GM13976 (cell line): ENCODE measurements at regions not wholly inside any gene's neighbourhood (a gene's known extent, or its start where the extent isn't known, plus 50 kb on each side); places are given as distances from the start of the nearest gene placed in this dataset.

Source experiments
- DNase-seq: peaks from one replicate; pipeline ENCODE4 v3.0.0; 2012; ENCODE audit warnings: low spot score
- in situ Hi-C: fragments of 300-500 bp; cut with MboI; formaldehyde crosslinking; loops from one replicate; pipeline ENCODE4 v1.12.0; 2022; ENCODE audit warnings: low sequenced_read_pairs, mixed read lengths, inconsistent platforms; ENCODE audit not compliant: unreplicated experiment
- TF ChIP-seq, protein P1 (sequence below): IDR thresholded peaks from 2 replicates; pipeline ENCODE4 v1.5.1; 2012; ENCODE audit warnings: borderline replicate concordance, mild to moderate bottlenecking; ENCODE audit not compliant: insufficient read depth; ENCODE audit errors: extremely low read depth, missing control alignments, control extremely low read depth

DNA sequence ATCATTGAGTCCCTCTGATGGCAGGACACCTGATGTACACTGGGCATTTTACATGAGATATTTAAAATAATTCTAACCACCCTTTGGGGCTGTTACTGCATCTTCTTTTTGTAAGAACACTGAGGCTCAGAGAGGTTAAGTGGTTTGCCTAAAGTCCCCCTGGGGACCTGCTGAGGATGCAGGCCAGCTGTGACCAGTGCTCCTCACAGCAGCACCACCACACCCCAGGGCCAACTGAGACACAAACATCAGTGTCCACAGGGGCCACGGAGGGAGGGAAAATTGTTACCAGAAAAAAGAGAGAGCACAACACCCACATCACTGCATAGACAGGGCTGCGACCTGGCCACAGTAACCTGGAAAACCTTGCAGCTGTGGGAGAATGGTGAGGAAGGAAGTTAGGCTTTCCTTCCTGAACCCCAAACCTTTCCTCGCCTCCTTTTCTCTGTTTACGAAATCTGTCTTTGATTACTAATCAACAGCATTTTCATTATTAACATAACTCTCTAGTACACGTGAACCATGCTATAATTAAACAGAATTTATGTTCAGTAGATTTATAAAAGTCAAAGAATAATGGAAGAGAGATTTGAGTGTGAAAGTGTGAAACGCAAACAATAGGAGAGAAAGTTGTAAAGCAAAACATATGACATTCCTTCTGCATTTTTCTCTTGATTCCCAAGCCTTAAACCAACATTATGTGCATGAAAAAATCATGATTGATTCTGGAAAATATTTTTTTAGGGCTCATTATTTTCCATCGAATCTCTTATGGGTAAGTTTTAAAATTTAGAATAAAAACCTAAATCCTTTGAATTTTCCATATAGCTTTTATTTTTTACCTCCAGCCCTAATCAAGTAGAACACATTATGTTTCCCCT lies 228.1 kb upstream of the DAPK1 start:
- DNase-seq = no peak
- TF ChIP-seq, protein P1, sequence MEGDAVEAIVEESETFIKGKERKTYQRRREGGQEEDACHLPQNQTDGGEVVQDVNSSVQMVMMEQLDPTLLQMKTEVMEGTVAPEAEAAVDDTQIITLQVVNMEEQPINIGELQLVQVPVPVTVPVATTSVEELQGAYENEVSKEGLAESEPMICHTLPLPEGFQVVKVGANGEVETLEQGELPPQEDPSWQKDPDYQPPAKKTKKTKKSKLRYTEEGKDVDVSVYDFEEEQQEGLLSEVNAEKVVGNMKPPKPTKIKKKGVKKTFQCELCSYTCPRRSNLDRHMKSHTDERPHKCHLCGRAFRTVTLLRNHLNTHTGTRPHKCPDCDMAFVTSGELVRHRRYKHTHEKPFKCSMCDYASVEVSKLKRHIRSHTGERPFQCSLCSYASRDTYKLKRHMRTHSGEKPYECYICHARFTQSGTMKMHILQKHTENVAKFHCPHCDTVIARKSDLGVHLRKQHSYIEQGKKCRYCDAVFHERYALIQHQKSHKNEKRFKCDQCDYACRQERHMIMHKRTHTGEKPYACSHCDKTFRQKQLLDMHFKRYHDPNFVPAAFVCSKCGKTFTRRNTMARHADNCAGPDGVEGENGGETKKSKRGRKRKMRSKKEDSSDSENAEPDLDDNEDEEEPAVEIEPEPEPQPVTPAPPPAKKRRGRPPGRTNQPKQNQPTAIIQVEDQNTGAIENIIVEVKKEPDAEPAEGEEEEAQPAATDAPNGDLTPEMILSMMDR = no peak
- in situ Hi-C loops = no loop called here

GRCh38 chr9:87270221-87270847 lies 227.3 kb upstream of the DAPK1 start:
- TF ChIP-seq, protein P1 = no peak
- in situ Hi-C loops = no loop called here
- DNase-seq = no peak

DNA sequence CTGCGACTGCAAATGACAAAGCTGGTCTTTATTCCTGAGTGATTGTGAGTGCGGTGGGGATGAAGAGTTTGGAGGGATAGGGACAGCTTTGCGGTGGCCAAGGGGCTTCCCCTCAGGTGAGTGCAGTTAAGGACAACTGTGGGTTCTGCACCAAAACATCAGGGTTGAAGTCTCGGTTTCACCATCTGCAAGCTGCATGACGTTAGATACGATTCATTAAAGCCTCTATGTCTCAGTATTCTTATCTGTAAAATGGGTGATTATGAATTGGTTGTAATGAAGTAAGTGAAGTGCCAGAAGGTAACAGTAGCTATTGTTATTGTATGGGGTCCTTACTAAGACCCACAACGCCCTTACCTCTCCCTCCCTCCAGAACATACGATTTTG lies 226.8 kb upstream of the DAPK1 start:
- TF ChIP-seq, protein P1 = no peak
- in situ Hi-C loops = no loop called here
- DNase-seq = no peak

DNA sequence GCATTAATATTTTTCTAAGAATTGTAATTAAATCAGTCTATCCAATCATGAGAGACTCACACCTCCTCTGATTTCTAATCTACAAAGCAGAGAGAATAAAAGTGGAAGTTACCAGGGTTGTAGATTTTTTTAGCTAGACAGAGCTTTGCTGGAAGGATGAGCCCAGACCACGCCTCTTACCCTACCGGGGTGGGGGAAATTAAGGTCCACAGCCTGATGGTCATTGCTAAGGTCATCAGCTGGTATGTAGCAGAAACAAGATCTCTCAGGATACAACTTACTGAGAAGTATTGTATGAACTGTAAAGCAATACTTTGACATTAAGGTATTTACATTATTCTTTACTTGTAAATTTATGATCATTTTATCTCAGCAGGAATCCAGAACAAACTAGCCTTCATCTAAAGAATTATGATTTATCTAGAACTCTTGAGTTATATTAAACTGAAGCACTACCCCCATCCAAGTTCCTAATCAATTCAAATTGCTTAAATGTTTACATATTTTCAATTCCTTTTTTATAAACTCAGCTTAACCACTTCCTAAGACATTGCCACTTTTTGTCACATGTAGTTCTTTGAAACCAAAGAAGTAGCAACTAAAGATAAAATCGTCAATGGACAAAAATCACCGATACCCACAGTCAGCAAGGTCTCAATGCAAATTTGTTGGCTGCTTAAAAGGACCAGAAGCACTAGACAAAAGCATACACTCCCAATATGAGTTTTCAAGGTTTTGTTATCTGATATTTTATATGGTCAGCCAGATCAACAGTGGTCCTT lies 225.8 kb upstream of the DAPK1 start:
- TF ChIP-seq, protein P1 = no peak
- in situ Hi-C loops = no loop called here
- DNase-seq = no peak

DNA sequence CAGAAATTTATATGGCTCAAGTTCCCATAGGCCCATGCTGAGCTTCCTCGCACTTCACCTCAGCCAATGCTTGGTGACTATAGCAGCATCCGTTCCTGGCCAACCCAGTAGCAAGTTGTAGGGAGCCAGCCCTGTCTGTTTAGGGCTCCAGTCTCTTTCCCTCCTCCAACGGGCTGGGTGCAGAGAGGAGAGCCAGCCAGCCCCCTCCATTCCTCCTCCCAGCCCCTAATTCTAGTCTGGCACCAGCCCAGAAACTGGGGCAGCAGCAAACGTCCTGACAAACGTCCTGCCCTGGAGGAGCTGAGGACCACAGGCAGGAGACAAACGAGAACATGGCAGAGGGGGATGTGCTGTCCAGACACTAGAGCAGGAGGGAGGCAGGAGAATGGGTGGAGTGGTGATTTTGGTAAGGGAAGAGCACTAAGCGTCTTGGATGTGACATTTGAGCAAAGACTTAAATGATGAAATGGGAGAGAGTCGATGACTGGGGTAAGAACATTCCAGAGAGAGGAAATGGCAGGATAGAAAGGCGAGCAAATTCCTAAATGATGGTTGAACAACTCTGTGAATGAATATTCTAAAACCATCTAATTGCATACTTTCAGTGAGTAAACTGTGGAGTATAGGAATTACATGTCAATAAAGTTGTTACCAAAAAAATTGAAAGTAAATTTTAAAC lies 222.5 kb upstream of the DAPK1 start:
- in situ Hi-C loops = no loop called here
- TF ChIP-seq, protein P1 = no peak
- no peak for DNase-seq

- TF ChIP-seq, protein P1 = no peak
- in situ Hi-C loops = no loop called here
- no peak for DNase-seq
Observed at GRCh38 chr9:87276327-87276841, 221.3 kb upstream of the DAPK1 start.
